Left lung (tissue), 4 donors: ENCODE measurements at regions not wholly inside any gene's neighbourhood (a gene's known extent, or its start where the extent isn't known, plus 50 kb on each side); places are given as distances from the start of the nearest gene placed in this dataset.

Experiments
- ATAC-seq: fragments of 200-7000 bp; cut with Tn5 transposase; one replicate; pipeline ENCODE4 v1.9.1; 2020; ENCODE audit warnings: moderate library complexity
- DNase-seq, 4 donors: peaks; one replicate each; pipeline ENCODE4 v3.0.0-alpha.2; 2013 to 2020
- H3K27ac ChIP-seq, 2 donors: fragments of 200-600 bp; sonication (generic) in 1 of 2; one replicate each; pipeline versions ENCODE4 v1.5.0 to v1.8.0; 2020 to 2021
- H3K27me3 ChIP-seq, 2 donors: fragments of 200-600 bp; sonication (generic) in 1 of 2; one replicate each; pipeline versions ENCODE4 v1.5.0 to v1.8.0; 2020 to 2021
- H3K36me3 ChIP-seq, 2 donors: fragments of 200-600 bp; sonication (generic) in 1 of 2; one replicate each; pipeline versions ENCODE4 v1.5.0 to v1.8.0; 2020 to 2021
- H3K4me1 ChIP-seq, 2 donors: fragments of 200-600 bp; one replicate each; pipeline ENCODE4 v1.8.0; 2021
- H3K4me3 ChIP-seq, 2 donors: fragments of 200-600 bp; sonication (generic) in 1 of 2; one replicate each; pipeline versions ENCODE4 v1.5.0 to v1.8.0; 2020 to 2021; ENCODE audit warnings: mild to moderate bottlenecking in 1 of 2
- H3K9me3 ChIP-seq, 2 donors: fragments of 200-600 bp; sonication (generic) in 1 of 2; one replicate each; pipeline versions ENCODE4 v1.5.0 to v1.8.0; 2020 to 2021
- intact Hi-C, 2 donors: fragments of 100-400 bp; cut with DNase I; formaldehyde crosslinking; loops; one replicate each; pipeline versions ENCODE4 v1.11.2 to v1.14.2; 2022
- TF ChIP-seq, protein P1 (sequence below), 2 donors: fragments of 200-600 bp; sonication (generic) in 1 of 2; IDR thresholded peaks; one replicate each; pipeline versions ENCODE4 v1.5.0 to v1.8.0; 2021; ENCODE audit warnings: antibody characterized with exemption in 2 of 2
- donor health status: DM: no; HTN: yes; CAD: no.
- donor health status: DM: no; HTN: no; CAD: no.

DNA sequence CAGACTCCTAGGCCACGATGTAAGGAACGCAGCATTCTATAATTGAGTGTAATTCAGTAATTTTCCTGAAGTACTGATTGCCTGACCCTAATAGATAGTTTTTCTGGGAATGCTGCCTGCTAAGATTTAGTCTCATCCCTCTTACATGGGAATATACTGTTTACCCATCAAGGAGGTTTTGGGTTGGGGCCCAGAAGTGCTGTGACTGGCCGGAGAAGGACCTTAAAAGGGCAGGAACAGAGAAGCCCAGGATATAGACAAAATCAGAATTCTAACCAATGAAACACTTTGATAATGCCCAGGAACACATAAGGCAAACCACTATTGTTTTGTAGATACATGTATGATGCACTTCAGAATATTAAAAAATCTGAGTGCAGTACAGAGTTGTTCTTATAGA is 111.6 kb downstream of the RGS2 start:
- intact Hi-C loops: no loop called here
- TF ChIP-seq, protein P1, sequence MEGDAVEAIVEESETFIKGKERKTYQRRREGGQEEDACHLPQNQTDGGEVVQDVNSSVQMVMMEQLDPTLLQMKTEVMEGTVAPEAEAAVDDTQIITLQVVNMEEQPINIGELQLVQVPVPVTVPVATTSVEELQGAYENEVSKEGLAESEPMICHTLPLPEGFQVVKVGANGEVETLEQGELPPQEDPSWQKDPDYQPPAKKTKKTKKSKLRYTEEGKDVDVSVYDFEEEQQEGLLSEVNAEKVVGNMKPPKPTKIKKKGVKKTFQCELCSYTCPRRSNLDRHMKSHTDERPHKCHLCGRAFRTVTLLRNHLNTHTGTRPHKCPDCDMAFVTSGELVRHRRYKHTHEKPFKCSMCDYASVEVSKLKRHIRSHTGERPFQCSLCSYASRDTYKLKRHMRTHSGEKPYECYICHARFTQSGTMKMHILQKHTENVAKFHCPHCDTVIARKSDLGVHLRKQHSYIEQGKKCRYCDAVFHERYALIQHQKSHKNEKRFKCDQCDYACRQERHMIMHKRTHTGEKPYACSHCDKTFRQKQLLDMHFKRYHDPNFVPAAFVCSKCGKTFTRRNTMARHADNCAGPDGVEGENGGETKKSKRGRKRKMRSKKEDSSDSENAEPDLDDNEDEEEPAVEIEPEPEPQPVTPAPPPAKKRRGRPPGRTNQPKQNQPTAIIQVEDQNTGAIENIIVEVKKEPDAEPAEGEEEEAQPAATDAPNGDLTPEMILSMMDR (IDR thresholded peaks at IDR 0.05): no peak
- H3K4me1 ChIP-seq: no peaks in the 10 kb centered on the region

DNA sequence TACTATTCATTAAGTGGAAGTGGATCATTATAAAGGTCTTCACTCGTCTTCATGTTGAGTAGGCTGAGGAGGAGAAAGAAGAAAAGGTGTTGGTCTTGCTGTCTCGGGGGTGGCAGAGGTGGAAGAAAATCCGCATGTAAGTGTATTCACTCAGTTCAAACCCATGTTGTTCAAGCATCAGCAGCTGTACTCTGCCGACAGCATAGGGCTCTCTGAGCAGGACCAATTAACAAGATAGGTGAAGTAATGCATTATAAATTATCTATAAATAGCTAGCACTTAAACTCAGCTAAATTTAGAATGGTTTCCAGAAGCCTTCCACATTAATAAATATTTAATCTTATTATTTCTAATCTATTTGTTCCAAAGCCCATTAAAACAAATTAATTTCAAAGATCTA is 116.8 kb downstream of the RGS2 start:
- Histone ChIP-seq H3K36me3 (no peaks in the 10 kb centered on the region), H3K4me1 (no peaks in the 10 kb centered on the region), H3K9me3 (no peaks in the 10 kb centered on the region), H3K27me3 (no peaks in the 10 kb centered on the region), H3K4me3 (no peak overlapping the region), H3K27ac (no peak overlapping the region)
- ATAC-seq (no peak), DNase-seq (no peak)
- TF ChIP-seq, protein P1 (IDR thresholded peaks at IDR 0.05): no peak
- intact Hi-C loops: no loop called here

More for the DNA sequence above, 111.6 kb downstream of the RGS2 start:
- no peaks in the 10 kb centered on the region for H3K27me3 ChIP-seq
- DNase-seq: no peak
- no peaks in the 10 kb centered on the region for H3K36me3 ChIP-seq
- ATAC-seq: no peak
- no peaks in the 10 kb centered on the region for H3K9me3 ChIP-seq
- no peak overlapping the region for H3K27ac ChIP-seq
- H3K4me3 ChIP-seq: no peak overlapping the region

DNA sequence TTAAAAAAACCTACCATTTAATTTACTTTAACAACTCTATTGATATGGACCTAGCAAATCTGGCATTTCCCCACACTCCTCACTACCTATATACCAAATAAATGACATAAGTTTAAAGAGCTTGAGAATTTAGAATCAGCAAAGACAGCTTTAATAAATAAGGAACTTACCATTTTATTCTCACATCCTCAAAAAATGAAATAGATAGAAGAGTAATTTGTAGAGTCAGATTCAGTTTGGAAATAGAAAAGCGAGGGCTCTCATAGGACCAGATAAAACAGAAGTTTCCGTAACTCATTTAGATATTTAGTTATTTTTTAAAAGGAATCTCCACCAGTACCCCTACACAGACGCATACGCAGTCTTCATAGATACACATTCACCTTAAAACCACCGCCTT is 117.9 kb downstream of the RGS2 start:
- ATAC-seq (no peak), DNase-seq (no peak)
- no peaks in the 10 kb centered on the region for H3K36me3 ChIP-seq
- H3K4me1 ChIP-seq: no peaks in the 10 kb centered on the region
- H3K9me3 ChIP-seq: no peaks in the 10 kb centered on the region
- no peak overlapping the region for H3K27ac ChIP-seq
- no peak overlapping the region for H3K4me3 ChIP-seq
- intact Hi-C loops: no loop called here
- no peaks in the 10 kb centered on the region for H3K27me3 ChIP-seq
- TF ChIP-seq, protein P1 (IDR thresholded peaks at IDR 0.05): no peak

DNA sequence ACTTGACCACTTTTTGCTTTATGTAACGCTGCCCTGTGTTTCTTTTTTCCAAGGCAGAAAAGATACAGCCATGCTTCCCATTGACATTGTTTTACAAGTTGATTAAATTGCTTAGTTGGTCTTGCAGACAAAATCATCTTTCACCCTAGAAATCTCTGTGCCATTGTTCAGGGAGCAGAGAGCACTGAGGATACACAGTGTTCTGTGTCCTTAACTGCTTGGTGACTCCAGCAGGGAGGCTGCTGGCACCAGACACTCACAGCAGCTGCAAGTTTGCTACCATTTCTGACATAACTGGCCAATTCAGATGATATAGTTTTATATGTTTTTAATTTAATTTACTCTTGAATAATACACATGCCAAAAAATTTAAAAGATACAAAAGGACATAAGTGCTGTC is 118.7 kb downstream of the RGS2 start:
- Histone ChIP-seq H3K9me3 (no peaks in the 10 kb centered on the region), H3K27me3 (no peaks in the 10 kb centered on the region), H3K27ac (no peak overlapping the region), H3K4me1 (no peaks in the 10 kb centered on the region), H3K36me3 (no peaks in the 10 kb centered on the region), H3K4me3 (no peak overlapping the region)
- TF ChIP-seq, protein P1 (IDR thresholded peaks at IDR 0.05): no peak
- DNase-seq (no peak), ATAC-seq (no peak)
- intact Hi-C loops: no loop called here

DNA sequence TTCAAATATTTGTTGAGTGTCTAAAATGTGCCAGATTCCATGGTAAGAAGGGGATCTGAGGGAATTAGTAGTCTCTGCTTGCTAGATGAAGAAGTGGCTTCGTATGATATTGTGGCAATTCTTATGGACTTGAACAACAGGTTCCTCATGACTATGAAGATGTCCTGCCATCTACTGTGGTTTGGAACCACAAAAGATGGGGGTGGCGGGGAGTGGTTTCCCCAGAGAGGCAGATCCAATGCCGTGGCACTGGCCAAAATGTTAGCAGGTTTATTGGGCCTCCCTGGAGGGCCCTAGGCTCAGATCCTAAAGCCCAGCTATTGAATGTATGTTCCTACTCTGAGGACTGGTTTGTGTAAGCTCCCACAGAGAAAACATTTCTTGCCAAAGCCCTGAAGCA is 120.8 kb downstream of the RGS2 start:
- H3K9me3 ChIP-seq: no peaks in the 10 kb centered on the region
- H3K27me3 ChIP-seq: no peaks in the 10 kb centered on the region
- TF ChIP-seq, protein P1 (IDR thresholded peaks at IDR 0.05): no peak
- no peaks in the 10 kb centered on the region for H3K36me3 ChIP-seq
- no peaks in the 10 kb centered on the region for H3K4me1 ChIP-seq
- no peak overlapping the region for H3K4me3 ChIP-seq
- intact Hi-C loops: no loop called here
- no peak for DNase-seq
- no peak overlapping the region for H3K27ac ChIP-seq
- ATAC-seq: no peak
